ENCODE measurements at regions not wholly inside any gene's neighbourhood (a gene's known extent, or its start where the extent isn't known, plus 50 kb on each side); places are given as distances from the start of the nearest gene placed in this dataset.

GRCh38 chr1:65606426-65606825, 186.0 kb downstream of the LEPR start:
- no peak for TF ChIP-seq CTCF (IDR thresholded peaks at IDR 0.05)
- no peak for TF ChIP-seq POLR2A (IDR thresholded peaks at IDR 0.05)
- TF ChIP-seq POLR2AphosphoS5 (IDR thresholded peaks at IDR 0.05), result no peak

Data from prostate gland (tissue), 2 donors.